ENCODE measurements at regions not wholly inside any gene's neighbourhood (a gene's known extent, or its start where the extent isn't known, plus 50 kb on each side); places are given as distances from the start of the nearest gene placed in this dataset.

GRCh38 chr17:71942626-71943025, 178.2 kb upstream of the SOX9 start:
- no peak overlapping the region for H3K27ac ChIP-seq (ENCODE audit: low read depth in 1 of 2, low read length in 2 of 2)
- H3K9me3 ChIP-seq (ENCODE audit: control insufficient read depth in 4 of 4, low read length in 3 of 4): no peaks in the 10 kb centered on the region
- TF ChIP-seq NR2F2 (IDR thresholded peaks at IDR 0.05) (no peak), RXRA (IDR thresholded peaks at IDR 0.05) (no peak), RAD21 (IDR thresholded peaks at IDR 0.05) (no peak), GABPA (IDR thresholded peaks at IDR 0.05 in 1 of 2, conservative IDR thresholded peaks at IDR 0.05 in 1 of 2) (no peak), EGR1 (IDR thresholded peaks at IDR 0.05; ENCODE audit: low read depth in 2 of 2) (no peak), FOXA2 (IDR thresholded peaks at IDR 0.05) (no peak), FOXA1 (IDR thresholded peaks at IDR 0.05) (no peak), YY1 (IDR thresholded peaks at IDR 0.05) (no peak)
- TF ChIP-seq, protein P1, sequence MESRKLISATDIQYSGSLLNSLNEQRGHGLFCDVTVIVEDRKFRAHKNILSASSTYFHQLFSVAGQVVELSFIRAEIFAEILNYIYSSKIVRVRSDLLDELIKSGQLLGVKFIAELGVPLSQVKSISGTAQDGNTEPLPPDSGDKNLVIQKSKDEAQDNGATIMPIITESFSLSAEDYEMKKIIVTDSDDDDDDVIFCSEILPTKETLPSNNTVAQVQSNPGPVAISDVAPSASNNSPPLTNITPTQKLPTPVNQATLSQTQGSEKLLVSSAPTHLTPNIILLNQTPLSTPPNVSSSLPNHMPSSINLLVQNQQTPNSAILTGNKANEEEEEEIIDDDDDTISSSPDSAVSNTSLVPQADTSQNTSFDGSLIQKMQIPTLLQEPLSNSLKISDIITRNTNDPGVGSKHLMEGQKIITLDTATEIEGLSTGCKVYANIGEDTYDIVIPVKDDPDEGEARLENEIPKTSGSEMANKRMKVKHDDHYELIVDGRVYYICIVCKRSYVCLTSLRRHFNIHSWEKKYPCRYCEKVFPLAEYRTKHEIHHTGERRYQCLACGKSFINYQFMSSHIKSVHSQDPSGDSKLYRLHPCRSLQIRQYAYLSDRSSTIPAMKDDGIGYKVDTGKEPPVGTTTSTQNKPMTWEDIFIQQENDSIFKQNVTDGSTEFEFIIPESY (IDR thresholded peaks at IDR 0.05): no peak
- TF ChIP-seq, protein P2, sequence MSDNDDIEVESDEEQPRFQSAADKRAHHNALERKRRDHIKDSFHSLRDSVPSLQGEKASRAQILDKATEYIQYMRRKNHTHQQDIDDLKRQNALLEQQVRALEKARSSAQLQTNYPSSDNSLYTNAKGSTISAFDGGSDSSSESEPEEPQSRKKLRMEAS (IDR thresholded peaks at IDR 0.05): no peak
- no peak overlapping the region for H3K9ac ChIP-seq (ENCODE audit: low read depth in 1 of 2, low read length in 2 of 2)
- H3K36me3 ChIP-seq (ENCODE audit: control insufficient read depth in 4 of 4, insufficient read depth in 3 of 4, low read depth in 1 of 4, low read length in 3 of 4): no peaks in the 10 kb centered on the region
- H3K4me1 ChIP-seq (ENCODE audit: control insufficient read depth in 4 of 4, insufficient read depth in 4 of 4, low read length in 3 of 4): no peaks in the 10 kb centered on the region
- no peaks in the 10 kb centered on the region for H3K27me3 ChIP-seq (ENCODE audit: control insufficient read depth in 4 of 4, insufficient read depth in 4 of 4, low read length in 3 of 4)
- no peak overlapping the region for H3K4me3 ChIP-seq (ENCODE audit: low read depth in 1 of 3, low read length in 3 of 3)
- DNase-seq (ENCODE audit: low spot score): no peak
- 43% methylated on average over 3 of the region's 3 CpGs for WGBS

GRCh38 chr17:71948703-71949422, 172.0 kb upstream of the SOX9 start:
- WGBS: 85% methylated on average over 4 of the region's 4 CpGs
- no peak for TF ChIP-seq YY1 (IDR thresholded peaks at IDR 0.05)
- no peak for TF ChIP-seq ATF3 (IDR thresholded peaks at IDR 0.05)
- no peak for TF ChIP-seq RAD21 (IDR thresholded peaks at IDR 0.05)
- TF ChIP-seq EGR1 (IDR thresholded peaks at IDR 0.05; ENCODE audit: low read depth in 2 of 2): no peak
- no peak for TF ChIP-seq JUND (IDR thresholded peaks at IDR 0.05)
- TF ChIP-seq HNF4A (conservative IDR thresholded peaks at IDR 0.05): no peak
- no peak for TF ChIP-seq FOXA2 (IDR thresholded peaks at IDR 0.05)
- TF ChIP-seq, protein P3, sequence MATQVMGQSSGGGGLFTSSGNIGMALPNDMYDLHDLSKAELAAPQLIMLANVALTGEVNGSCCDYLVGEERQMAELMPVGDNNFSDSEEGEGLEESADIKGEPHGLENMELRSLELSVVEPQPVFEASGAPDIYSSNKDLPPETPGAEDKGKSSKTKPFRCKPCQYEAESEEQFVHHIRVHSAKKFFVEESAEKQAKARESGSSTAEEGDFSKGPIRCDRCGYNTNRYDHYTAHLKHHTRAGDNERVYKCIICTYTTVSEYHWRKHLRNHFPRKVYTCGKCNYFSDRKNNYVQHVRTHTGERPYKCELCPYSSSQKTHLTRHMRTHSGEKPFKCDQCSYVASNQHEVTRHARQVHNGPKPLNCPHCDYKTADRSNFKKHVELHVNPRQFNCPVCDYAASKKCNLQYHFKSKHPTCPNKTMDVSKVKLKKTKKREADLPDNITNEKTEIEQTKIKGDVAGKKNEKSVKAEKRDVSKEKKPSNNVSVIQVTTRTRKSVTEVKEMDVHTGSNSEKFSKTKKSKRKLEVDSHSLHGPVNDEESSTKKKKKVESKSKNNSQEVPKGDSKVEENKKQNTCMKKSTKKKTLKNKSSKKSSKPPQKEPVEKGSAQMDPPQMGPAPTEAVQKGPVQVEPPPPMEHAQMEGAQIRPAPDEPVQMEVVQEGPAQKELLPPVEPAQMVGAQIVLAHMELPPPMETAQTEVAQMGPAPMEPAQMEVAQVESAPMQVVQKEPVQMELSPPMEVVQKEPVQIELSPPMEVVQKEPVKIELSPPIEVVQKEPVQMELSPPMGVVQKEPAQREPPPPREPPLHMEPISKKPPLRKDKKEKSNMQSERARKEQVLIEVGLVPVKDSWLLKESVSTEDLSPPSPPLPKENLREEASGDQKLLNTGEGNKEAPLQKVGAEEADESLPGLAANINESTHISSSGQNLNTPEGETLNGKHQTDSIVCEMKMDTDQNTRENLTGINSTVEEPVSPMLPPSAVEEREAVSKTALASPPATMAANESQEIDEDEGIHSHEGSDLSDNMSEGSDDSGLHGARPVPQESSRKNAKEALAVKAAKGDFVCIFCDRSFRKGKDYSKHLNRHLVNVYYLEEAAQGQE (IDR thresholded peaks at IDR 0.05): no peak
- TF ChIP-seq, protein P2 (IDR thresholded peaks at IDR 0.05): no peak
- TF ChIP-seq SP1 (IDR thresholded peaks at IDR 0.05): no peak
- no peak for TF ChIP-seq GABPA (IDR thresholded peaks at IDR 0.05 in 1 of 2, conservative IDR thresholded peaks at IDR 0.05 in 1 of 2)
- TF ChIP-seq NR2F2 (IDR thresholded peaks at IDR 0.05): no peak
- no peak for TF ChIP-seq TAF1 (conservative IDR thresholded peaks at IDR 0.05)
- TF ChIP-seq, protein P1 (IDR thresholded peaks at IDR 0.05): no peak
- no peak for TF ChIP-seq HNF4G (IDR thresholded peaks at IDR 0.05)
- H3K4me3 ChIP-seq (ENCODE audit: low read depth in 1 of 3, low read length in 3 of 3): no peak overlapping the region
- no peaks in the 10 kb centered on the region for H3K27me3 ChIP-seq (ENCODE audit: control insufficient read depth in 4 of 4, insufficient read depth in 4 of 4, low read length in 3 of 4)
- no peaks in the 10 kb centered on the region for H3K4me1 ChIP-seq (ENCODE audit: control insufficient read depth in 4 of 4, insufficient read depth in 4 of 4, low read length in 3 of 4)
- DNase-seq (ENCODE audit: low spot score): no peak
- H3K9ac ChIP-seq (ENCODE audit: low read depth in 1 of 2, low read length in 2 of 2): no peak overlapping the region
- H3K27ac ChIP-seq (ENCODE audit: low read depth in 1 of 2, low read length in 2 of 2): no peak overlapping the region
- H3K36me3 ChIP-seq (ENCODE audit: control insufficient read depth in 4 of 4, insufficient read depth in 3 of 4, low read depth in 1 of 4, low read length in 3 of 4): no peaks in the 10 kb centered on the region
- no peaks in the 10 kb centered on the region for H3K9me3 ChIP-seq (ENCODE audit: control insufficient read depth in 4 of 4, low read length in 3 of 4)

All from liver (tissue), 7 donors.